ENCODE measurements at regions not wholly inside any gene's neighbourhood (a gene's known extent, or its start where the extent isn't known, plus 50 kb on each side); places are given as distances from the start of the nearest gene placed in this dataset.

DNA sequence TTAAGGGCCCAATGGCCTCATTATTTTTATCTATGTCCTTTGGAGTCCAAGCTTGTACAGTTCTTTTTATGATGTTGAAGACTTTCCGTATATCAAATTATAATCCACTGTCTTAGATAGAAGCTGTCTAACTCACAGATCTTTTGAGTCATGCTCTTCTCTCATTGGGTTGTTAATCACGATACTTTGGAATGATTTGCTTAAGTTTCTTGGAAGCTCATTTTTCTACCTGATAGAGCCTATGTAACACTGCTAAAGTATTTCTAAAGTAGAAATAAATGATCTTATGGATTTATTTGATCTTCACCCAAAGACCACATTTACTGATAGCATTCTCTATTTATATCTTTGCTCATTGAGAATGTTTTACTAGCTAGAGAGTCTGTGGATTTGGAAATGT lies 1554.1 kb downstream of the PLA2G4A start:
- DNase-seq, result no peak
- Histone ChIP-seq H3K9me3 (ENCODE audit: insufficient read depth, low read length, severe bottlenecking) (no peaks in the 10 kb centered on the region), H2AFZ (ENCODE audit: low read depth, low read length) (no peak overlapping the region), H3K9ac (ENCODE audit: low read depth, low read length) (no peak overlapping the region), H3K4me3 (ENCODE audit: low read depth in 1 of 2, low read length in 2 of 2) (no peak overlapping the region), H3K79me2 (ENCODE audit: insufficient read depth, low read length) (no peaks in the 10 kb centered on the region), H3K27me3 (ENCODE audit: insufficient read depth, low read length, poor library complexity) (no peaks in the 10 kb centered on the region), H3K4me2 (ENCODE audit: insufficient read depth, low read length) (no peak overlapping the region), H3K4me1 (ENCODE audit: insufficient read depth, low read length) (no peaks in the 10 kb centered on the region), H3K36me3 (ENCODE audit: insufficient read depth, low read length) (no peaks in the 10 kb centered on the region), H3K27ac (ENCODE audit: low read length) (no peak overlapping the region), H4K20me1 (ENCODE audit: insufficient read depth, low read length) (no peaks in the 10 kb centered on the region)
- TF ChIP-seq EZH2 (IDR thresholded peaks at IDR 0.05; ENCODE audit: borderline replicate concordance, low read depth, low read length, severe bottlenecking) (no peak), CTCF (IDR thresholded peaks at IDR 0.05; ENCODE audit: borderline replicate concordance, extremely low read depth, low read length, poor library complexity, severe bottlenecking) (no peak)
- no peak for ATAC-seq (ENCODE audit: insufficient read depth, low read depth)

DNA sequence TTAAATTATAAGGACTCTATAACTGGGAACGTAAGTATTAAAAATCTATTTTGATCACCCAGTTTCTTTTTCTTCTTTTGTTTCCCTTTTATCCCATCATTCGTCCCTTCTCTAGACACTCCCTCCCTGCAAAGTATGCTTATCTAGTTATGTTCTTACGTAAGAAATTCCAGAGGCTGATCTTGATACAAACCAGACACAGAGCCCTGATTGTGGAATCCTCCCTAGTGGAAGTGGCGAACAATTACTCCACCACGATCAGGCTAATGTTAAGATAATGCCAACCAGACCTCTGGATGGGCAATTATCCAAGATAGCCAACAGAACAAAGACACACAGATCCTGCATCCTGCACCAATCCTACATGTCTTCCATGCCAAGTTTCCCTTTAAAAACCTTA lies 1557.4 kb downstream of the PLA2G4A start:
- H4K20me1 ChIP-seq (ENCODE audit: insufficient read depth, low read length), result no peaks in the 10 kb centered on the region
- ATAC-seq (ENCODE audit: insufficient read depth, low read depth) (no peak), DNase-seq (no peak)
- no peaks in the 10 kb centered on the region for H3K4me1 ChIP-seq (ENCODE audit: insufficient read depth, low read length)
- H3K79me2 ChIP-seq (ENCODE audit: insufficient read depth, low read length), result no peaks in the 10 kb centered on the region
- H3K4me3 ChIP-seq (ENCODE audit: low read depth in 1 of 2, low read length in 2 of 2), result no peak overlapping the region
- TF ChIP-seq CTCF (IDR thresholded peaks at IDR 0.05; ENCODE audit: borderline replicate concordance, extremely low read depth, low read length, poor library complexity, severe bottlenecking) (no peak), EZH2 (IDR thresholded peaks at IDR 0.05; ENCODE audit: borderline replicate concordance, low read depth, low read length, severe bottlenecking) (no peak)
- no peak overlapping the region for H3K4me2 ChIP-seq (ENCODE audit: insufficient read depth, low read length)
- H3K9me3 ChIP-seq (ENCODE audit: insufficient read depth, low read length, severe bottlenecking), result no peaks in the 10 kb centered on the region
- H3K9ac ChIP-seq (ENCODE audit: low read depth, low read length), result no peak overlapping the region
- H3K27ac ChIP-seq (ENCODE audit: low read length), result no peak overlapping the region
- H2AFZ ChIP-seq (ENCODE audit: low read depth, low read length), result no peak overlapping the region
- H3K27me3 ChIP-seq (ENCODE audit: insufficient read depth, low read length, poor library complexity), result no peaks in the 10 kb centered on the region
- H3K36me3 ChIP-seq (ENCODE audit: insufficient read depth, low read length), result no peaks in the 10 kb centered on the region

GRCh38 chr1:188386666-188387065 lies 1557.9 kb downstream of the PLA2G4A start:
- H3K36me3 ChIP-seq (ENCODE audit: insufficient read depth, low read length), result no peaks in the 10 kb centered on the region
- no peaks in the 10 kb centered on the region for H4K20me1 ChIP-seq (ENCODE audit: insufficient read depth, low read length)
- TF ChIP-seq EZH2 (IDR thresholded peaks at IDR 0.05; ENCODE audit: borderline replicate concordance, low read depth, low read length, severe bottlenecking) (no peak), CTCF (IDR thresholded peaks at IDR 0.05; ENCODE audit: borderline replicate concordance, extremely low read depth, low read length, poor library complexity, severe bottlenecking) (no peak)
- no peaks in the 10 kb centered on the region for H3K9me3 ChIP-seq (ENCODE audit: insufficient read depth, low read length, severe bottlenecking)
- H3K4me3 ChIP-seq (ENCODE audit: low read depth in 1 of 2, low read length in 2 of 2), result no peak overlapping the region
- H2AFZ ChIP-seq (ENCODE audit: low read depth, low read length), result no peak overlapping the region
- H3K27me3 ChIP-seq (ENCODE audit: insufficient read depth, low read length, poor library complexity), result no peaks in the 10 kb centered on the region
- ATAC-seq (ENCODE audit: insufficient read depth, low read depth), result no peak
- no peak overlapping the region for H3K4me2 ChIP-seq (ENCODE audit: insufficient read depth, low read length)
- no peaks in the 10 kb centered on the region for H3K4me1 ChIP-seq (ENCODE audit: insufficient read depth, low read length)
- H3K79me2 ChIP-seq (ENCODE audit: insufficient read depth, low read length), result no peaks in the 10 kb centered on the region
- no peak overlapping the region for H3K27ac ChIP-seq (ENCODE audit: low read length)
- DNase-seq, result no peak
- no peak overlapping the region for H3K9ac ChIP-seq (ENCODE audit: low read depth, low read length)

- Histone ChIP-seq H3K27me3 (ENCODE audit: insufficient read depth, low read length, poor library complexity) (no peaks in the 10 kb centered on the region), H4K20me1 (ENCODE audit: insufficient read depth, low read length) (no peaks in the 10 kb centered on the region), H3K4me1 (ENCODE audit: insufficient read depth, low read length) (no peaks in the 10 kb centered on the region), H3K9me3 (ENCODE audit: insufficient read depth, low read length, severe bottlenecking) (no peaks in the 10 kb centered on the region), H3K27ac (ENCODE audit: low read length) (no peak overlapping the region), H2AFZ (ENCODE audit: low read depth, low read length) (no peak overlapping the region), H3K4me3 (ENCODE audit: low read depth in 1 of 2, low read length in 2 of 2) (no peak overlapping the region), H3K79me2 (ENCODE audit: insufficient read depth, low read length) (no peaks in the 10 kb centered on the region), H3K9ac (ENCODE audit: low read depth, low read length) (no peak overlapping the region), H3K36me3 (ENCODE audit: insufficient read depth, low read length) (no peaks in the 10 kb centered on the region), H3K4me2 (ENCODE audit: insufficient read depth, low read length) (no peak overlapping the region)
- DNase-seq (no peak), ATAC-seq (ENCODE audit: insufficient read depth, low read depth) (no peak)
- TF ChIP-seq CTCF (IDR thresholded peaks at IDR 0.05; ENCODE audit: borderline replicate concordance, extremely low read depth, low read length, poor library complexity, severe bottlenecking) (no peak), EZH2 (IDR thresholded peaks at IDR 0.05; ENCODE audit: borderline replicate concordance, low read depth, low read length, severe bottlenecking) (no peak)
These were observed 1565.9 kb downstream of the PLA2G4A start for GRCh38 chr1:188394677-188395076.
